ENCODE measurements at regions not wholly inside any gene's neighbourhood (a gene's known extent, or its start where the extent isn't known, plus 50 kb on each side); places are given as distances from the start of the nearest gene placed in this dataset.

GRCh38 chr7:27427416-27427815 is 184.8 kb downstream of the EVX1 start:
- TF ChIP-seq POLR2A (IDR thresholded peaks at IDR 0.05): no peak
- TF ChIP-seq, protein P1, sequence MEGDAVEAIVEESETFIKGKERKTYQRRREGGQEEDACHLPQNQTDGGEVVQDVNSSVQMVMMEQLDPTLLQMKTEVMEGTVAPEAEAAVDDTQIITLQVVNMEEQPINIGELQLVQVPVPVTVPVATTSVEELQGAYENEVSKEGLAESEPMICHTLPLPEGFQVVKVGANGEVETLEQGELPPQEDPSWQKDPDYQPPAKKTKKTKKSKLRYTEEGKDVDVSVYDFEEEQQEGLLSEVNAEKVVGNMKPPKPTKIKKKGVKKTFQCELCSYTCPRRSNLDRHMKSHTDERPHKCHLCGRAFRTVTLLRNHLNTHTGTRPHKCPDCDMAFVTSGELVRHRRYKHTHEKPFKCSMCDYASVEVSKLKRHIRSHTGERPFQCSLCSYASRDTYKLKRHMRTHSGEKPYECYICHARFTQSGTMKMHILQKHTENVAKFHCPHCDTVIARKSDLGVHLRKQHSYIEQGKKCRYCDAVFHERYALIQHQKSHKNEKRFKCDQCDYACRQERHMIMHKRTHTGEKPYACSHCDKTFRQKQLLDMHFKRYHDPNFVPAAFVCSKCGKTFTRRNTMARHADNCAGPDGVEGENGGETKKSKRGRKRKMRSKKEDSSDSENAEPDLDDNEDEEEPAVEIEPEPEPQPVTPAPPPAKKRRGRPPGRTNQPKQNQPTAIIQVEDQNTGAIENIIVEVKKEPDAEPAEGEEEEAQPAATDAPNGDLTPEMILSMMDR (IDR thresholded peaks at IDR 0.05): no peak

Data from adrenal gland (tissue), 5 donors.